Coronary artery (tissue), 2 donors: ENCODE measurements at regions not wholly inside any gene's neighbourhood (a gene's known extent, or its start where the extent isn't known, plus 50 kb on each side); places are given as distances from the start of the nearest gene placed in this dataset.

Experiments
- DNase-seq: peaks from one replicate; pipeline ENCODE4 v3.0.0-alpha.2; 2017; ENCODE audit warnings: low spot score
- H3K27ac ChIP-seq, 2 donors: fragments of 200-600 bp; sonication (generic); one replicate each; pipeline ENCODE4 v1.5.1; 2016 to 2019
- H3K4me3 ChIP-seq: fragments of 200-600 bp; sonication (generic); 2 replicates; pipeline ENCODE4 v1.5.1; 2016; ENCODE audit warnings: mild to moderate bottlenecking, moderate library complexity
- CTCF ChIP-seq: fragments of 200-600 bp; sonication (generic); IDR thresholded peaks from one replicate; pipeline ENCODE4 v1.5.1; 2019; ENCODE audit warnings: antibody characterized with exemption

DNA sequence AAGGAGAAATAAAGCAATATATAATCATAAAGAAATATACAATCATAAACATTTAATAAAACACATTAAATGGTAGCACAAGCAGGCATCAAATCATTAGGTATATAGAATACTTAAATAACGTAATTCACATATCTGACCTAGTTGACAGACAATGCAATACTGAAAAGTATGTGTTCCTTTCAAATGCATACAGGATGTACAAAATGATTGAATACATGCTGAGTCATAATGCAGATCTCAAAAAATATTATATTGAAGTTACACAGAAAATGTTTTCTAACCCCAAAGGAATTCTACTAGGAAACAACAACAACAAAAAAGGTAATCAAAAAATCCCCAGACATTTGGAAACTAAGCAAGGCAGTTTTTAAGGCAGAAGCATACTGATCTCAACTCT, 1072.0 kb upstream of the INTU start:
- no peak overlapping the region for H3K27ac ChIP-seq
- TF ChIP-seq CTCF: no peak
- no peak for DNase-seq
- no peak overlapping the region for H3K4me3 ChIP-seq

GRCh38 chr4:126563389-126563788, 1069.4 kb upstream of the INTU start:
- no peak for DNase-seq
- no peak for TF ChIP-seq CTCF
- Histone ChIP-seq H3K27ac (no peak overlapping the region), H3K4me3 (no peak overlapping the region)

GRCh38 chr4:126564283-126564854, 1068.4 kb upstream of the INTU start:
- DNase-seq: no peak
- no peak overlapping the region for H3K27ac ChIP-seq
- TF ChIP-seq CTCF: no peak
- no peak overlapping the region for H3K4me3 ChIP-seq

- TF ChIP-seq CTCF: no peak
- no peak for DNase-seq
- H3K27ac ChIP-seq: no peak overlapping the region
- H3K4me3 ChIP-seq: no peak overlapping the region
Observed at GRCh38 chr4:126568652-126569570, 1063.8 kb upstream of the INTU start.

DNA sequence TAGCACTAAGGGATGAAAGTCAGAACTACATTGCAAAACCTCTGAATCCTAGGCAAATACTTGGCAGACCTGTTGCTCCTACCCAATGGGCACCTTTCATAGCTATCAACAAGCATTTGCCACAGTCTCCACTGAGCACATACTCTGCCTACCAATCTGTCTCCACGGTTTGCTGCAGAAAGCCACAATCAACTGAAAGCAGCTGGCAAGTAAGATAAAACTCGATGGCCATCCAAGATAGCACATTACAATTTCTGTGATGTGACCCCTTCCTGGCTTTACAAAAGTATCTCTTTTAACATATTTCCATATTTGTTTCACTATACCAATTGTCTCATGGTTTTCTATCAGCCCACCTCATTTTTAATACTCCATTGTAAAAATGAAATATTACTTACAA, 1060.5 kb upstream of the INTU start:
- TF ChIP-seq CTCF: no peak
- no peak overlapping the region for H3K27ac ChIP-seq
- no peak for DNase-seq

DNA sequence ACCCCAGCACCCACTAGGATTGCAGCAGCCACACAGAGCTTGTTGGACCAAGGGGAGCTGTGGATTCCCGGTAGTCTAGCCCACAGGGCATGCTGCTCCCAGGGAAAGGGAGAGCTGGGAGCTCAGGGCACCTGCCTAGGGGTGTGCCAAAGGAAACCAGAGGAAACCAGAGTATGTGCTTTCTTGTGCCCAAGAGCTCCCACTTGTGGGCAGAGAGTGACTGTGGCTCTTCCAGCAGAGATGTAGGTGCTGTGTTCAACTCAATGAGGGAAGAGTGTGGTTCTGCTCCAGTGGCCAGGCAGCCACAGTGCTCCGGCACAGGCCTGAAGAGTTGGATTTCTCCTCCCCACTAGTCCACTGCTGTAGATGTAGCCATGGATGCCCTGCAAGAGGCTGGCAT, 1050.0 kb upstream of the INTU start:
- DNase-seq: no peak
- H3K4me3 ChIP-seq: no peak overlapping the region
- H3K27ac ChIP-seq: no peak overlapping the region
- TF ChIP-seq CTCF: no peak

More for the DNA sequence above, 1060.5 kb upstream of the INTU start:
- no peak overlapping the region for H3K4me3 ChIP-seq

GRCh38 chr4:126583509-126583908, 1049.2 kb upstream of the INTU start:
- H3K4me3 ChIP-seq: no peak overlapping the region
- DNase-seq: no peak
- no peak for TF ChIP-seq CTCF
- no peak overlapping the region for H3K27ac ChIP-seq
